Panc1 (cell line): ENCODE measurements at regions not wholly inside any gene's neighbourhood (a gene's known extent, or its start where the extent isn't known, plus 50 kb on each side); places are given as distances from the start of the nearest gene placed in this dataset.

Experiments
- ATAC-seq: fragments of 200-7000 bp; cut with Tn5 transposase; 2 replicates; pipeline ENCODE4 v1.9.1; 2020; ENCODE audit warnings: mild to moderate bottlenecking, moderate library complexity
- BruUV-seq: library from RNA; stranded (reverse); fragments of 400-500 nt; replicated peaks from 2 replicates; lab custom pipeline; 2021; lab: Mats Ljungman, UMichigan
- CTCF ChIA-PET: fragments of 300-600 bp; sonication (Branson Sonifier 250); formaldehyde crosslinking; loops from one replicate; lab custom pipeline; 2022; ENCODE audit warnings: antibody characterized with exemption; lab: Charles Lee
- POLR2A ChIA-PET: fragments of 300-600 bp; sonication (Branson Sonifier 250); formaldehyde crosslinking; loops from one replicate; lab custom pipeline; 2022; ENCODE audit warnings: antibody characterized with exemption; lab: Charles Lee
- DNase-seq: peaks from one replicate; pipeline ENCODE4 v3.0.0-alpha.2; 2010; ENCODE audit warnings: low read depth, low spot score
- H3K27ac ChIP-seq: 2 replicates; pipeline ENCODE4 v1.5.1; 2011; ENCODE audit warnings: mild to moderate bottlenecking, low read length, inconsistent platforms
- H3K27me3 ChIP-seq: fragments of 200-500 bp; sonication (Bioruptor generic); 2 replicates; pipeline ENCODE4 v1.6.0; 2014; ENCODE audit warnings: low read length, inconsistent platforms; ENCODE audit not compliant: control insufficient read depth, insufficient read depth
- H3K36me3 ChIP-seq: fragments of 200-500 bp; sonication (Bioruptor generic); 2 replicates; pipeline ENCODE4 v1.5.1; 2014; ENCODE audit warnings: inconsistent platforms, mild to moderate bottlenecking, low read length, moderate library complexity; ENCODE audit not compliant: control insufficient read depth, insufficient read depth
- H3K4me1 ChIP-seq: 2 replicates; pipeline ENCODE4 v1.5.1; 2011; ENCODE audit warnings: inconsistent platforms, mild to moderate bottlenecking, low read length, moderate library complexity; ENCODE audit not compliant: control insufficient read depth, insufficient read depth
- H3K4me3 ChIP-seq, 2 experiments: 2 replicates each; pipeline ENCODE4 v1.5.1; 2011 to 2012; ENCODE audit warnings: low read depth in 2 of 2, low read length in 2 of 2, mild to moderate bottlenecking in 2 of 2, inconsistent platforms in 1 of 2, moderate library complexity in 1 of 2
- H3K9me3 ChIP-seq: fragments of 200-500 bp; sonication (Bioruptor generic); 2 replicates; pipeline ENCODE4 v1.5.1; 2014; ENCODE audit warnings: low read depth, mild to moderate bottlenecking, inconsistent platforms, low read length, moderate library complexity; ENCODE audit not compliant: control insufficient read depth, insufficient read depth
- CTCF ChIP-seq: fragments of 450-650 bp; IDR thresholded peaks from 2 replicates; pipeline ENCODE4 v1.5.1; 2017; ENCODE audit warnings: mild to moderate bottlenecking
- POLR2AphosphoS5 ChIP-seq: IDR thresholded peaks from 2 replicates; pipeline ENCODE4 v1.6.1; 2012; ENCODE audit warnings: mild to moderate bottlenecking, low read depth, low read length, moderate library complexity
- SIN3A ChIP-seq: IDR thresholded peaks from 2 replicates; pipeline ENCODE4 v1.6.1; 2012; ENCODE audit warnings: low read depth, mild to moderate bottlenecking, low read length, moderate library complexity, borderline replicate concordance; ENCODE audit not compliant: insufficient read depth
- TCF7L2 ChIP-seq: IDR thresholded peaks from 2 replicates; pipeline ENCODE4 v1.6.1; 2011; ENCODE audit warnings: mild to moderate bottlenecking, low read depth, low read length, inconsistent platforms
- in situ Hi-C: cut with HindIII; loops from 2 replicates; pipeline ENCODE4 v1.10.0; 2016; ENCODE audit warnings: low sequenced_read_pairs, low pct_unique_long_range_greater_than_20kb
- intact Hi-C: fragments of 100-400 bp; cut with micrococcal nuclease; formaldehyde crosslinking; loops from one replicate; pipeline ENCODE4 v1.10.0; 2022; ENCODE audit not compliant: unreplicated experiment
- TF ChIP-seq, protein P1 (sequence below), 2 experiments: IDR thresholded peaks; 2 replicates each; pipeline ENCODE4 v1.6.1; 2011 to 2012; ENCODE audit warnings: low read depth in 2 of 2, control low read depth in 1 of 2, low read length in 1 of 2, mild to moderate bottlenecking in 1 of 2, moderate library complexity in 1 of 2; ENCODE audit not compliant: insufficient read depth in 1 of 2

DNA sequence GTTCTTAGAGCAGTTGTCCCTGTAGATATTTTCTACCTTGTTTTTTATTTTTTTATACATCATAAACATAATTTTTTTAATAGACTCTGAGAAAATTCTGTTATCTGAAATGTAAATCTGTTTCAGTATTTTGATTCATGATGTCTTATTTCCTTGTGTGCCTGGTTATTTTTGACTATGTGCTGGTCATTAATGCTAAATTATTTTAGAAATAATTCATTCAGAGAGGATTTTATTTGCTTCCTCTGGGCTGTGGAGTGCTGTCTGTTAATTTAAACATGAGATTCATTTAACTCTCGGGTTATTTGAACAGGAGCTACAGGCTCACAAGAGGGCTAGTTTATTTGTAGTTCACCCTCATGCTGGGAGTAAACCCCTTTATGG, 124.3 kb upstream of the PITX1 start:
- Histone ChIP-seq H3K27ac (no peak overlapping the region), H3K36me3 (no peaks in the 10 kb centered on the region), H3K27me3 (no peaks in the 10 kb centered on the region; the same call in 1 of the 2 replicates), H3K4me1 (no peaks in the 10 kb centered on the region), H3K4me3 (no peak overlapping the region), H3K9me3 (no peaks in the 10 kb centered on the region; the same call in 1 of the 2 replicates)
- ATAC-seq (no peak), DNase-seq (no peak)
- ChIA-PET CTCF (no interaction called here), POLR2A (no interaction called here)
- no TSS peak for BruUV-seq
- intact Hi-C loops (no loop called here), in situ Hi-C loops (no loop called here)
- TF ChIP-seq, protein P1, sequence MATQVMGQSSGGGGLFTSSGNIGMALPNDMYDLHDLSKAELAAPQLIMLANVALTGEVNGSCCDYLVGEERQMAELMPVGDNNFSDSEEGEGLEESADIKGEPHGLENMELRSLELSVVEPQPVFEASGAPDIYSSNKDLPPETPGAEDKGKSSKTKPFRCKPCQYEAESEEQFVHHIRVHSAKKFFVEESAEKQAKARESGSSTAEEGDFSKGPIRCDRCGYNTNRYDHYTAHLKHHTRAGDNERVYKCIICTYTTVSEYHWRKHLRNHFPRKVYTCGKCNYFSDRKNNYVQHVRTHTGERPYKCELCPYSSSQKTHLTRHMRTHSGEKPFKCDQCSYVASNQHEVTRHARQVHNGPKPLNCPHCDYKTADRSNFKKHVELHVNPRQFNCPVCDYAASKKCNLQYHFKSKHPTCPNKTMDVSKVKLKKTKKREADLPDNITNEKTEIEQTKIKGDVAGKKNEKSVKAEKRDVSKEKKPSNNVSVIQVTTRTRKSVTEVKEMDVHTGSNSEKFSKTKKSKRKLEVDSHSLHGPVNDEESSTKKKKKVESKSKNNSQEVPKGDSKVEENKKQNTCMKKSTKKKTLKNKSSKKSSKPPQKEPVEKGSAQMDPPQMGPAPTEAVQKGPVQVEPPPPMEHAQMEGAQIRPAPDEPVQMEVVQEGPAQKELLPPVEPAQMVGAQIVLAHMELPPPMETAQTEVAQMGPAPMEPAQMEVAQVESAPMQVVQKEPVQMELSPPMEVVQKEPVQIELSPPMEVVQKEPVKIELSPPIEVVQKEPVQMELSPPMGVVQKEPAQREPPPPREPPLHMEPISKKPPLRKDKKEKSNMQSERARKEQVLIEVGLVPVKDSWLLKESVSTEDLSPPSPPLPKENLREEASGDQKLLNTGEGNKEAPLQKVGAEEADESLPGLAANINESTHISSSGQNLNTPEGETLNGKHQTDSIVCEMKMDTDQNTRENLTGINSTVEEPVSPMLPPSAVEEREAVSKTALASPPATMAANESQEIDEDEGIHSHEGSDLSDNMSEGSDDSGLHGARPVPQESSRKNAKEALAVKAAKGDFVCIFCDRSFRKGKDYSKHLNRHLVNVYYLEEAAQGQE (IDR thresholded peaks at IDR 0.05; ENCODE audit: insufficient read depth in 1 of 2, low read depth in 2 of 2, low read length in 1 of 2) = no peak
- no peak for TF ChIP-seq CTCF
- TF ChIP-seq SIN3A = no peak
- no peak for TF ChIP-seq TCF7L2
- no peak for TF ChIP-seq POLR2AphosphoS5

DNA sequence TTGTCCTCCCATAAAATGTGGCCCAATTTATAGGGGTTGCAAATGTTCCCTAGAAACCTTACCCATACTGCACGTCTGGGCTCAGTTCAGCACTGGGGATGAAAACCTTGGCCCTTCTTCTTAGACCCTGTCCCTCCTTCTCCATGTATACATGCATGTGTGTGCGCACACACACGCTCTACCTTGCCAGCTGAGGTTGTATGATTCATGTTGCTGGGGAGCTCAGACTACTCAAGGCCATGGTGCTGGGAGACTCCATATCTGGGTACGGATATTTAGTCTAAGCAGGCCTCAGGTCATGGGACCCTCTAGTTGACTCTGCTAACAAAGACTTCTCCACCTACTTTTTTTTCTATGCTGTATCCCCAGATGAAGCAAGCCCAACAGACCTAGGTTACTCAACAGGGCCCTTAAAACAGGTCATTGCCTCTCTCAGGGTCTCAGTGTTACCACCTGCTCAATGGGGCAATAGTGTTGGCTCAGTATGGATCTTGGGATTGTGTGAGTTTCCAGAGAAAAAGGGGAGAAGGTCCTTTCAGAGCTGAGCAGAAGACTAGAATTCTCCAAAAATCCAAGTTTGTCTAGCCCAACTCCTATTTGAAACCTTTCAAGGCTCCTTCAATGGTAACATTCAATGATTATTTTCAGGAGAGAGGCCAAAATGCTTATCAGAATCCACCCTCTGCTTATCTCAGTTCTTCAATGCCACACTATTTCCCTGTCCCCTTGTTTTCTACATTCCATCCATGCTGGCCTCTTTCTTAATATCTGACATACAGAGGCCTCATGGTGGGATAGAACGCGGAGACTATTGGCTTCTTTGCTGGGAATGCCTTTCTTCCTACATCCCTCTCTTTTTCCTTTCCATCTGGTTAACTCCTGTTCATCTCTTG, 123.6 kb upstream of the PITX1 start:
- POLR2A ChIA-PET = no interaction called here
- Histone ChIP-seq H3K27ac (no peak overlapping the region), H3K4me3 (no peak overlapping the region), H3K27me3 (no peaks in the 10 kb centered on the region; the same call in 1 of the 2 replicates), H3K9me3 (no peaks in the 10 kb centered on the region; the same call in 1 of the 2 replicates), H3K36me3 (no peaks in the 10 kb centered on the region), H3K4me1 (no peaks in the 10 kb centered on the region)
- TF ChIP-seq SIN3A (no peak), CTCF (no peak), TCF7L2 (no peak), POLR2AphosphoS5 (no peak)
- TF ChIP-seq, protein P1 (IDR thresholded peaks at IDR 0.05; ENCODE audit: insufficient read depth in 1 of 2, low read depth in 2 of 2, low read length in 1 of 2) = no peak
- in situ Hi-C loops = no loop called here
- DNase-seq = no peak
- intact Hi-C loops = no loop called here
- no peak for ATAC-seq
- CTCF ChIA-PET = no interaction called here
- BruUV-seq = no TSS peak
